Panc1 (cell line): ENCODE measurements at regions not wholly inside any gene's neighbourhood (a gene's known extent, or its start where the extent isn't known, plus 50 kb on each side); places are given as distances from the start of the nearest gene placed in this dataset.

Experiments used
- ATAC-seq: fragments of 200-7000 bp; cut with Tn5 transposase; 2 replicates; pipeline ENCODE4 v1.9.1; 2020; ENCODE audit warnings: mild to moderate bottlenecking, moderate library complexity
- BruUV-seq: library from RNA; stranded (reverse); fragments of 400-500 nt; replicated peaks from 2 replicates; lab custom pipeline; 2021; lab: Mats Ljungman, UMichigan
- CTCF ChIA-PET: fragments of 300-600 bp; sonication (Branson Sonifier 250); formaldehyde crosslinking; loops from one replicate; lab custom pipeline; 2022; ENCODE audit warnings: antibody characterized with exemption; lab: Charles Lee
- POLR2A ChIA-PET: fragments of 300-600 bp; sonication (Branson Sonifier 250); formaldehyde crosslinking; loops from one replicate; lab custom pipeline; 2022; ENCODE audit warnings: antibody characterized with exemption; lab: Charles Lee
- DNase-seq: peaks from one replicate; pipeline ENCODE4 v3.0.0-alpha.2; 2010; ENCODE audit warnings: low read depth, low spot score
- H3K27ac ChIP-seq: 2 replicates; pipeline ENCODE4 v1.5.1; 2011; ENCODE audit warnings: mild to moderate bottlenecking, low read length, inconsistent platforms
- H3K27me3 ChIP-seq: fragments of 200-500 bp; sonication (Bioruptor generic); 2 replicates; pipeline ENCODE4 v1.6.0; 2014; ENCODE audit warnings: low read length, inconsistent platforms; ENCODE audit not compliant: control insufficient read depth, insufficient read depth
- H3K36me3 ChIP-seq: fragments of 200-500 bp; sonication (Bioruptor generic); 2 replicates; pipeline ENCODE4 v1.5.1; 2014; ENCODE audit warnings: inconsistent platforms, mild to moderate bottlenecking, low read length, moderate library complexity; ENCODE audit not compliant: control insufficient read depth, insufficient read depth
- H3K4me1 ChIP-seq: 2 replicates; pipeline ENCODE4 v1.5.1; 2011; ENCODE audit warnings: inconsistent platforms, mild to moderate bottlenecking, low read length, moderate library complexity; ENCODE audit not compliant: control insufficient read depth, insufficient read depth
- H3K4me3 ChIP-seq, 2 experiments: 2 replicates each; pipeline ENCODE4 v1.5.1; 2011 to 2012; ENCODE audit warnings: low read depth in 2 of 2, low read length in 2 of 2, mild to moderate bottlenecking in 2 of 2, inconsistent platforms in 1 of 2, moderate library complexity in 1 of 2
- H3K9me3 ChIP-seq: fragments of 200-500 bp; sonication (Bioruptor generic); 2 replicates; pipeline ENCODE4 v1.5.1; 2014; ENCODE audit warnings: low read depth, mild to moderate bottlenecking, inconsistent platforms, low read length, moderate library complexity; ENCODE audit not compliant: control insufficient read depth, insufficient read depth
- CTCF ChIP-seq: fragments of 450-650 bp; IDR thresholded peaks from 2 replicates; pipeline ENCODE4 v1.5.1; 2017; ENCODE audit warnings: mild to moderate bottlenecking
- POLR2AphosphoS5 ChIP-seq: IDR thresholded peaks from 2 replicates; pipeline ENCODE4 v1.6.1; 2012; ENCODE audit warnings: mild to moderate bottlenecking, low read depth, low read length, moderate library complexity
- REST ChIP-seq, 2 experiments: IDR thresholded peaks; 2 replicates each; pipeline ENCODE4 v1.6.1; 2011 to 2012; ENCODE audit warnings: low read depth in 2 of 2, control low read depth in 1 of 2, low read length in 1 of 2, mild to moderate bottlenecking in 1 of 2, moderate library complexity in 1 of 2; ENCODE audit not compliant: insufficient read depth in 1 of 2
- SIN3A ChIP-seq: IDR thresholded peaks from 2 replicates; pipeline ENCODE4 v1.6.1; 2012; ENCODE audit warnings: low read depth, mild to moderate bottlenecking, low read length, moderate library complexity, borderline replicate concordance; ENCODE audit not compliant: insufficient read depth
- TCF7L2 ChIP-seq: IDR thresholded peaks from 2 replicates; pipeline ENCODE4 v1.6.1; 2011; ENCODE audit warnings: mild to moderate bottlenecking, low read depth, low read length, inconsistent platforms
- in situ Hi-C: cut with HindIII; loops from 2 replicates; pipeline ENCODE4 v1.10.0; 2016; ENCODE audit warnings: low sequenced_read_pairs, low pct_unique_long_range_greater_than_20kb
- intact Hi-C: fragments of 100-400 bp; cut with micrococcal nuclease; formaldehyde crosslinking; loops from one replicate; pipeline ENCODE4 v1.10.0; 2022; ENCODE audit not compliant: unreplicated experiment

GRCh38 chr3:163335429-163335828 lies 1742.9 kb downstream of the SI start:
- ATAC-seq, result no peak
- TF ChIP-seq POLR2AphosphoS5, result no peak
- in situ Hi-C loops, result no loop called here
- intact Hi-C loops, result no loop called here
- H3K9me3 ChIP-seq, result peaks cover 7% of the 10 kb centered on the region; the same call in 1 of the 2 replicates
- BruUV-seq, result no TSS peak
- H3K4me1 ChIP-seq, result no peaks in the 10 kb centered on the region
- no peak for DNase-seq
- H3K4me3 ChIP-seq, result no peak overlapping the region
- no peak overlapping the region for H3K27ac ChIP-seq
- ChIA-PET CTCF (no interaction called here), POLR2A (no interaction called here)
- no peaks in the 10 kb centered on the region for H3K36me3 ChIP-seq
- no peaks in the 10 kb centered on the region for H3K27me3 ChIP-seq

- Histone ChIP-seq H3K27ac (no peak overlapping the region), H3K4me1 (no peaks in the 10 kb centered on the region), H3K27me3 (no peaks in the 10 kb centered on the region), H3K9me3 (peaks cover 7% of the 10 kb centered on the region), H3K36me3 (no peaks in the 10 kb centered on the region), H3K4me3 (no peak overlapping the region)
- ChIA-PET CTCF (no interaction called here), POLR2A (interaction anchor here (0.7 kb wide), 1 partner anchor 107 kb away, joined by 3 read pairs; no protein-coding TSS in a partner anchor)
- DNase-seq (no peak), ATAC-seq (no peak)
- TF ChIP-seq REST (IDR thresholded peaks at IDR 0.05; ENCODE audit: insufficient read depth in 1 of 2, low read depth in 2 of 2, low read length in 1 of 2) (no peak), POLR2AphosphoS5 (no peak), SIN3A (no peak), CTCF (no peak), TCF7L2 (no peak)
- in situ Hi-C loops, result no loop called here
- BruUV-seq, result no TSS peak
- intact Hi-C loops, result no loop called here
Measured at GRCh38 chr3:163328680-163329079, 1749.6 kb downstream of the SI start.

GRCh38 chr3:163327086-163327485 lies 1751.2 kb downstream of the SI start:
- Histone ChIP-seq H3K4me3 (no peak overlapping the region), H3K27ac (no peak overlapping the region), H3K36me3 (no peaks in the 10 kb centered on the region), H3K27me3 (no peaks in the 10 kb centered on the region), H3K4me1 (no peaks in the 10 kb centered on the region), H3K9me3 (peaks cover 8% of the 10 kb centered on the region)
- intact Hi-C loops, result no loop called here
- in situ Hi-C loops, result no loop called here
- ChIA-PET POLR2A (no interaction called here), CTCF (no interaction called here)
- DNase-seq (no peak), ATAC-seq (no peak)
- no peak for TF ChIP-seq SIN3A
- TF ChIP-seq REST (IDR thresholded peaks at IDR 0.05; ENCODE audit: insufficient read depth in 1 of 2, low read depth in 2 of 2, low read length in 1 of 2), result no peak
- TF ChIP-seq TCF7L2, result no peak
- TF ChIP-seq POLR2AphosphoS5, result no peak
- BruUV-seq, result no TSS peak
